Naive thymus-derived CD4-positive, alpha-beta T cell (primary cell): ENCODE measurements at regions not wholly inside any gene's neighbourhood (a gene's known extent, or its start where the extent isn't known, plus 50 kb on each side); places are given as distances from the start of the nearest gene placed in this dataset.

Experiments used
- ATAC-seq: fragments of 150-1000 bp; cut with Tn5 transposase; 2 replicates; pipeline ENCODE4 v1.10.0; 2021; ENCODE audit warnings: mild to moderate bottlenecking, moderate library complexity
- CTCF ChIA-PET: fragments of 350-600 bp; sonication (Branson Sonifier 250); formaldehyde crosslinking; loops from one replicate; lab custom pipeline; 2021; ENCODE audit warnings: antibody characterized with exemption; lab: Charles Lee
- POLR2A ChIA-PET: fragments of 350-600 bp; sonication (Branson Sonifier 250); formaldehyde crosslinking; loops from one replicate; lab custom pipeline; 2021; ENCODE audit warnings: antibody characterized with exemption, inconsistent platforms; lab: Charles Lee
- DNase-seq, 9 donors: peaks; one replicate each; pipeline versions ENCODE4 v3.0.0 to v3.0.0-alpha.2; 2020 to 2022; ENCODE audit warnings: mixed read lengths in 1 of 9
- H3K27ac ChIP-seq: one replicate; pipeline ENCODE4 v1.7.0; 2013; ENCODE audit warnings: mild to moderate bottlenecking, low read depth, low read length, moderate library complexity
- H3K27me3 ChIP-seq, 2 donors: one replicate each; pipeline ENCODE4 v1.7.0; 2013; ENCODE audit warnings: low read length in 2 of 2, mild to moderate bottlenecking in 2 of 2, moderate library complexity in 2 of 2; ENCODE audit not compliant: control insufficient read depth in 2 of 2, insufficient read depth in 2 of 2
- H3K36me3 ChIP-seq, 3 experiments: 1 replicate in 2 of 3; 2 replicates in 1 of 3; pipeline ENCODE4 v1.7.0; 2013; ENCODE audit warnings: low read length in 3 of 3, mild to moderate bottlenecking in 3 of 3, moderate library complexity in 1 of 3; ENCODE audit not compliant: insufficient read depth in 3 of 3, control insufficient read depth in 2 of 3
- H3K4me1 ChIP-seq, 2 donors: one replicate each; pipeline ENCODE4 v1.7.0; 2013; ENCODE audit warnings: low read length in 2 of 2, mild to moderate bottlenecking in 2 of 2, moderate library complexity in 1 of 2; ENCODE audit not compliant: control insufficient read depth in 2 of 2, insufficient read depth in 2 of 2
- H3K4me3 ChIP-seq: 2 replicates; pipeline ENCODE4 v1.7.0; 2013; ENCODE audit warnings: mild to moderate bottlenecking, low read length
- H3K9me3 ChIP-seq, 3 experiments: 1 replicate in 2 of 3; 2 replicates in 1 of 3; pipeline ENCODE4 v1.7.0; 2013; ENCODE audit warnings: low read length in 3 of 3; ENCODE audit not compliant: control insufficient read depth in 2 of 3
- H3K27ac Mint-ChIP-seq, 9 donors: one replicate each; pipeline ENCODE4 v1.8.0; 2020 to 2022; ENCODE audit warnings: mixed read lengths in 9 of 9, mild to moderate bottlenecking in 8 of 9, moderate library complexity in 5 of 9, inconsistent platforms in 2 of 9
- H3K27me3 Mint-ChIP-seq, 5 donors: one replicate each; pipeline ENCODE4 v1.8.0; 2021 to 2022; ENCODE audit warnings: mixed read lengths in 5 of 5, mild to moderate bottlenecking in 1 of 5
- H3K36me3 Mint-ChIP-seq, 5 donors: one replicate each; pipeline ENCODE4 v1.8.0; 2020 to 2022; ENCODE audit warnings: mixed read lengths in 5 of 5, mild to moderate bottlenecking in 3 of 5, inconsistent platforms in 1 of 5
- H3K4me1 Mint-ChIP-seq, 7 donors: one replicate each; pipeline ENCODE4 v1.8.0; 2020 to 2022; ENCODE audit warnings: mixed read lengths in 7 of 7, mild to moderate bottlenecking in 3 of 7, inconsistent platforms in 1 of 7
- H3K4me3 Mint-ChIP-seq, 10 donors: one replicate each; pipeline ENCODE4 v1.8.0; 2020 to 2022; ENCODE audit warnings: mild to moderate bottlenecking in 10 of 10, mixed read lengths in 10 of 10, moderate library complexity in 6 of 10, inconsistent platforms in 2 of 10
- H3K9me3 Mint-ChIP-seq, 11 donors: one replicate each; pipeline ENCODE4 v1.8.0; 2020 to 2022; ENCODE audit warnings: mixed read lengths in 11 of 11, mild to moderate bottlenecking in 4 of 11, inconsistent platforms in 1 of 11, moderate library complexity in 1 of 11
- intact Hi-C, 2 donors: fragments of 100-400 bp; cut with micrococcal nuclease; formaldehyde crosslinking; loops; one replicate each; pipeline ENCODE4 v1.15.1; 2023

DNA sequence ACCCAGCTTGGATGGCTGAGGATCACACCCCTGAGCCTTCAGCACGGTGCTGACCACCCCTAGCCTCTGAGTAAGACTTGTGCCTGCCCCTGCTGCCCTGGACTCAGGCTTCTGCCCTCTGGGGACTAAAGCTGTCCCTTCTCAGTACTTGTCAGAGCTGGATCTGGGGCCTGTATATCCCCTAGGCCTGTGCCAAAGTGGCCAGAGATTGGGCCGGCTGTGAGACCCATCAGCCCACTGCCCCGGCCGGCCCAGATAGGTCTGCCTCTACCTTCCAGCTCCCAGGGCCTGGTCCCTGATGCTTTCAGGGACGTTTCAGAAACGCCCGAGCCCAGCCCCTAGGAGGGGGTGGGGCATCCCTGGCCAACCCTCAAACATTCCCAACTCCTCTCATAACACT is 137.8 kb downstream of the ZDHHC20 start:
- Mint-ChIP-seq H3K4me3 (no peak overlapping the region), H3K36me3 (peaks cover 9 to 19% (median 15%) of the 10 kb centered on the region in 5 donors), H3K4me1 (peaks cover 0 to 11% (median 5%) of the 10 kb centered on the region in 7 donors), H3K27me3 (no peaks in the 10 kb centered on the region), H3K9me3 (peaks cover 0 to 3% (median 0%) of the 10 kb centered on the region in 11 donors), H3K27ac (no peak overlapping the region)
- ATAC-seq (no peak), DNase-seq (no peak)
- Histone ChIP-seq H3K36me3 (no peaks in the 10 kb centered on the region), H3K4me1 (no peaks in the 10 kb centered on the region), H3K9me3 (no peaks in the 10 kb centered on the region), H3K4me3 (no peak overlapping the region), H3K27ac (no peak overlapping the region), H3K27me3 (no peaks in the 10 kb centered on the region)
- intact Hi-C loops, result no loop called here
- ChIA-PET CTCF (no interaction called here), POLR2A (no interaction called here)

DNA sequence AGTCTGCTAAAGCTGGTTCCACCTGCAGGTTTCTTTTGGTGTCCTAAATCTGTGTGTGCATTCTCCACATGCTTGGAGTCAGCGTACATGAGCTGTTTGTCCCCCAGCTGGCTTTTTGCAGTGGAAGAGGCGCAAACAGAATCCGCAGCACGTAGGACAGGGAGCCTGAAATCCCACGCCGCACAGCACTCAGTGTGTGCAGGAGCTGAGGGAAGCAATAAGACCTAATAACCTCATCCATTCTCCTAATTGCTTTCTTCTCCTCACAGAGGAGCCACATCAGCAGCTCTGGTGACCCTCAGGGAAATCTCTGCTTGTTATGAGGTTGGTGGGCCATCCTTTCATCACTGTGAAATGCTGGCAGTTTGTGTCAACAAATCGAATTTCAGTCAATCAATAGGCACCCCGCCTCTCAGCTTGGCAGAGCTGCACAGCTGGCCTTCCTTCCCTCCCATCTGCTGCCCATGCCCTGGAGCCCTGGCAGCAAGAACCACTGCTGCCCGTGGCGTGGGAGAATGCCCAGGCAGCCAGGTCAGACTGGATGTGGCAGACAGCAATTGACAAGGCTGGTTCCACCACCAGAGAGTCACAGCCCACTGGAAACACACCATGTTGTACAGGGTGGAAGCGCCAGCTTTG is 136.7 kb downstream of the ZDHHC20 start:
- no peak overlapping the region for H3K4me3 Mint-ChIP-seq
- no peak for ATAC-seq
- Histone ChIP-seq H3K9me3 (no peaks in the 10 kb centered on the region), H3K36me3 (no peaks in the 10 kb centered on the region), H3K4me1 (no peaks in the 10 kb centered on the region), H3K27me3 (no peaks in the 10 kb centered on the region), H3K27ac (no peak overlapping the region), H3K4me3 (no peak overlapping the region)
- peaks cover 0 to 5% (median 4%) of the 10 kb centered on the region in 7 donors for H3K4me1 Mint-ChIP-seq
- DNase-seq, result no peak
- ChIA-PET CTCF (no interaction called here), POLR2A (no interaction called here)
- intact Hi-C loops, result no loop called here
- H3K27ac Mint-ChIP-seq, result no peak overlapping the region
- H3K27me3 Mint-ChIP-seq, result no peaks in the 10 kb centered on the region
- peaks cover 10 to 22% (median 15%) of the 10 kb centered on the region in 5 donors for H3K36me3 Mint-ChIP-seq
- H3K9me3 Mint-ChIP-seq, result peaks cover 0 to 3% (median 0%) of the 10 kb centered on the region in 11 donors
